Natural killer cell (primary cell): ENCODE measurements at regions not wholly inside any gene's neighbourhood (a gene's known extent, or its start where the extent isn't known, plus 50 kb on each side); places are given as distances from the start of the nearest gene placed in this dataset.

ENCODE experiments used
- ATAC-seq, 3 donors: fragments of 150-1000 bp in 2 of 3; fragments of 200-7000 bp in 1 of 3; cut with Tn5 transposase; 1 replicate in 1 of 3; 2 replicates in 2 of 3; pipeline ENCODE4 v1.10.0; 2021; ENCODE audit warnings: mild to moderate bottlenecking in 2 of 3, moderate library complexity in 2 of 3
- DNase-seq, 2 donors: peaks; one replicate each; pipeline versions ENCODE4 v3.0.0 to v3.0.0-alpha.2; 2013 to 2021; ENCODE audit warnings: mixed read lengths in 1 of 2
- H3K27ac ChIP-seq: one replicate; pipeline ENCODE4 v1.5.1; 2013; ENCODE audit warnings: mild to moderate bottlenecking, low read length
- H3K27me3 ChIP-seq: one replicate; pipeline ENCODE4 v1.6.1; 2013; ENCODE audit warnings: low read length; ENCODE audit not compliant: control insufficient read depth, insufficient read depth
- H3K36me3 ChIP-seq: one replicate; pipeline ENCODE4 v1.6.1; 2013; ENCODE audit warnings: low read length; ENCODE audit not compliant: control insufficient read depth, insufficient read depth
- H3K4me1 ChIP-seq: one replicate; pipeline ENCODE4 v1.6.1; 2013; ENCODE audit warnings: low read length; ENCODE audit not compliant: control insufficient read depth, insufficient read depth
- H3K4me3 ChIP-seq: one replicate; pipeline ENCODE4 v1.5.1; 2013; ENCODE audit warnings: low read length
- H3K9me3 ChIP-seq: one replicate; pipeline ENCODE4 v1.6.1; 2013; ENCODE audit warnings: low read length; ENCODE audit not compliant: control insufficient read depth, insufficient read depth
- H3K27ac Mint-ChIP-seq, 2 donors: one replicate each; pipeline ENCODE4 v1.8.0; 2022; ENCODE audit warnings: mild to moderate bottlenecking in 2 of 2, mixed read lengths in 2 of 2, moderate library complexity in 1 of 2
- H3K27me3 Mint-ChIP-seq, 2 donors: one replicate each; pipeline ENCODE4 v1.8.0; 2022; ENCODE audit warnings: low read depth in 2 of 2, mixed read lengths in 2 of 2
- H3K36me3 Mint-ChIP-seq: one replicate; pipeline ENCODE4 v1.8.0; 2022; ENCODE audit warnings: mixed read lengths
- H3K4me1 Mint-ChIP-seq, 2 donors: one replicate each; pipeline ENCODE4 v1.8.0; 2022; ENCODE audit warnings: mixed read lengths in 2 of 2
- H3K4me3 Mint-ChIP-seq: one replicate; pipeline ENCODE4 v1.8.0; 2022; ENCODE audit warnings: mild to moderate bottlenecking, moderate library complexity, mixed read lengths
- H3K9me3 Mint-ChIP-seq, 2 donors: one replicate each; pipeline ENCODE4 v1.8.0; 2022; ENCODE audit warnings: mixed read lengths in 2 of 2
- CTCF ChIP-seq: fragments of 200-600 bp; IDR thresholded peaks from one replicate; pipeline ENCODE4 v1.8.0; 2022; ENCODE audit warnings: antibody characterized with exemption
- WGBS: methylation state at CpG from one replicate; pipeline ENCODE4 v1.1.7; 2013; ENCODE audit warnings: missing lambda C conversion rate; ENCODE audit not compliant: insufficient coverage; 5-methylcytosine and 5-hydroxymethylcytosine counted together
- intact Hi-C: fragments of 100-400 bp; cut with micrococcal nuclease; formaldehyde crosslinking; loops from one replicate; pipeline ENCODE4 v1.14.2; 2022

GRCh38 chr4:96912716-96913115 is 1072.8 kb downstream of the PDHA2 start:
- H3K4me1 ChIP-seq: no peaks in the 10 kb centered on the region
- H3K27me3 ChIP-seq: no peaks in the 10 kb centered on the region
- H3K9me3 ChIP-seq: no peaks in the 10 kb centered on the region
- H3K36me3 Mint-ChIP-seq: no peaks in the 10 kb centered on the region
- no peak for DNase-seq
- no peaks in the 10 kb centered on the region for H3K4me1 Mint-ChIP-seq
- peaks cover 8 to 14% of the 10 kb centered on the region in 2 donors for H3K9me3 Mint-ChIP-seq
- no peaks in the 10 kb centered on the region for H3K36me3 ChIP-seq
- intact Hi-C loops: no loop called here
- H3K27ac ChIP-seq: no peak overlapping the region
- no peak overlapping the region for H3K4me3 Mint-ChIP-seq
- H3K27me3 Mint-ChIP-seq: no peaks in the 10 kb centered on the region
- 87% methylated on average over 1 of the region's 3 CpGs for WGBS
- no peak overlapping the region for H3K27ac Mint-ChIP-seq
- no peak for TF ChIP-seq CTCF
- no peak for ATAC-seq
- H3K4me3 ChIP-seq: no peak overlapping the region

- Histone ChIP-seq H3K4me3 (no peak overlapping the region), H3K9me3 (no peaks in the 10 kb centered on the region), H3K4me1 (no peaks in the 10 kb centered on the region), H3K27me3 (no peaks in the 10 kb centered on the region), H3K27ac (no peak overlapping the region), H3K36me3 (no peaks in the 10 kb centered on the region)
- no peak overlapping the region for H3K4me3 Mint-ChIP-seq
- ATAC-seq (no peak), DNase-seq (no peak)
- TF ChIP-seq CTCF: no peak
- 72% methylated on average over 2 of the region's 2 CpGs for WGBS
- no peak overlapping the region for H3K27ac Mint-ChIP-seq
- intact Hi-C loops: no loop called here
- no peaks in the 10 kb centered on the region for H3K4me1 Mint-ChIP-seq
- no peaks in the 10 kb centered on the region for H3K27me3 Mint-ChIP-seq
- H3K36me3 Mint-ChIP-seq: no peaks in the 10 kb centered on the region
- H3K9me3 Mint-ChIP-seq: peaks cover 8 to 12% of the 10 kb centered on the region in 2 donors
These were observed 1073.7 kb downstream of the PDHA2 start for GRCh38 chr4:96913441-96914080.

GRCh38 chr4:96916711-96917110 is 1076.8 kb downstream of the PDHA2 start:
- ATAC-seq (no peak), DNase-seq (no peak)
- WGBS: 98% methylated on average over 5 of the region's 5 CpGs
- Histone ChIP-seq H3K27me3 (no peaks in the 10 kb centered on the region), H3K9me3 (no peaks in the 10 kb centered on the region), H3K36me3 (no peaks in the 10 kb centered on the region), H3K4me1 (no peaks in the 10 kb centered on the region), H3K27ac (no peak overlapping the region), H3K4me3 (no peak overlapping the region)
- intact Hi-C loops: no loop called here
- Mint-ChIP-seq H3K36me3 (no peaks in the 10 kb centered on the region), H3K4me3 (no peak overlapping the region), H3K9me3 (peaks cover 5 to 12% of the 10 kb centered on the region in 2 donors), H3K4me1 (no peaks in the 10 kb centered on the region), H3K27me3 (no peaks in the 10 kb centered on the region), H3K27ac (no peak overlapping the region)
- TF ChIP-seq CTCF: no peak

- no peaks in the 10 kb centered on the region for H3K36me3 Mint-ChIP-seq
- Histone ChIP-seq H3K27me3 (no peaks in the 10 kb centered on the region), H3K4me1 (no peaks in the 10 kb centered on the region), H3K36me3 (no peaks in the 10 kb centered on the region), H3K4me3 (no peak overlapping the region), H3K9me3 (peaks cover 6% of the 10 kb centered on the region), H3K27ac (no peak overlapping the region)
- intact Hi-C loops: no loop called here
- no peaks in the 10 kb centered on the region for H3K27me3 Mint-ChIP-seq
- ATAC-seq (no peak), DNase-seq (no peak)
- H3K27ac Mint-ChIP-seq: no peak overlapping the region
- 94% methylated on average over 6 of the region's 6 CpGs for WGBS
- TF ChIP-seq CTCF: no peak
- peaks cover 23 to 29% of the 10 kb centered on the region in 2 donors for H3K9me3 Mint-ChIP-seq
- no peak overlapping the region for H3K4me3 Mint-ChIP-seq
- H3K4me1 Mint-ChIP-seq: no peaks in the 10 kb centered on the region
These were observed 1097.0 kb downstream of the PDHA2 start for GRCh38 chr4:96936886-96937285.
